Middle frontal gyrus (tissue), 1 donor: ENCODE measurements at regions not wholly inside any gene's neighbourhood (a gene's known extent, or its start where the extent isn't known, plus 50 kb on each side); places are given as distances from the start of the nearest gene placed in this dataset.
"Not testable (repeated sequence)": the region's sequence is repeated elsewhere in the genome, so short reads cannot be mapped to it uniquely, and the experiment has no call there.

Experiments used
- DNase-seq: peaks from one replicate; pipeline ENCODE4 v3.0.0-alpha.2; 2015; ENCODE audit warnings: low spot score; ENCODE audit errors: extremely low spot score

DNA sequence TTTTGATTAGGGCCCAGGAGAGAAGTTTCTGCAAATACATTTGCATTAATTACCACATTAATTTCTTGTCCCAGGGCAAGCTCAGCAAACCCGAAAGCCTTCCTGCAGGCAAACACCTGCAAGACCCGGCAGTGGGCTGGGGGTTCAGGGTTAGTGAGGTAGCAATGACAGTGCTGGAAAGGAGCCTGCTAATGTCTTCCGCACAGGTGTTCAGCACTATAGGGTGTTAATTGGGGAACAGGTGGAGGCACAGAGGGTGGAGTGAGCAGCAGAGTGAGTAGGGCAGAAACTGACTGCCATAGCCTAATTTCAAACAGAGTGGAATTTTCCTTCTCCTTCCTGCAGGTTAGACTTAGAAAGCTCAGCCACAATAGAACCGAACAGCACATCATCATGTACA, 50.9 kb upstream of the UBASH3B start:
- no peak for DNase-seq

- DNase-seq: no peak
Observed at GRCh38 chr11:122601141-122602125, 54.1 kb upstream of the UBASH3B start.

GRCh38 chr11:122600290-122600689, 55.2 kb upstream of the UBASH3B start:
- no peak for DNase-seq

GRCh38 chr11:122599434-122599833, 56.1 kb upstream of the UBASH3B start:
- no peak for DNase-seq

DNA sequence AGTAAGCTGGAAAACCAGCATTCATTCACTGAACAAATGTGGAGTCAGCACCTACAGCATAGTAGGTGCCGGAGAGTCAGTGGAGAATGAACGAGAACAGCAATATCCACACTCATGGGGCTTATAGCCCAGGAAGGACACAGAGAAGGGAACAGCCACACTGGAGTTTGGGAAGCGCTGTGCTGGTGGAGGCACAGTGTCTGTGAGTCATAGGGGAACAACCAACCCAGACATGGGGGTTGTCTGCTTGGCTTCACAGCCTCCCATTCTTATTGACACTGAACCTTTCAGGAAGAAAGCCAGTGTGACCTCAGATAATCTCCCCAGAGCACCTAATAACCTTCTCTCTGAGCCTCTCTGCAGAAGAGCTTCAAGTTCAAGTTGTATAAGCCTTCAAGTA, 56.6 kb upstream of the UBASH3B start:
- no peak for DNase-seq

- no peak for DNase-seq
Observed at GRCh38 chr11:122597511-122597910, 58.0 kb upstream of the UBASH3B start.

DNA sequence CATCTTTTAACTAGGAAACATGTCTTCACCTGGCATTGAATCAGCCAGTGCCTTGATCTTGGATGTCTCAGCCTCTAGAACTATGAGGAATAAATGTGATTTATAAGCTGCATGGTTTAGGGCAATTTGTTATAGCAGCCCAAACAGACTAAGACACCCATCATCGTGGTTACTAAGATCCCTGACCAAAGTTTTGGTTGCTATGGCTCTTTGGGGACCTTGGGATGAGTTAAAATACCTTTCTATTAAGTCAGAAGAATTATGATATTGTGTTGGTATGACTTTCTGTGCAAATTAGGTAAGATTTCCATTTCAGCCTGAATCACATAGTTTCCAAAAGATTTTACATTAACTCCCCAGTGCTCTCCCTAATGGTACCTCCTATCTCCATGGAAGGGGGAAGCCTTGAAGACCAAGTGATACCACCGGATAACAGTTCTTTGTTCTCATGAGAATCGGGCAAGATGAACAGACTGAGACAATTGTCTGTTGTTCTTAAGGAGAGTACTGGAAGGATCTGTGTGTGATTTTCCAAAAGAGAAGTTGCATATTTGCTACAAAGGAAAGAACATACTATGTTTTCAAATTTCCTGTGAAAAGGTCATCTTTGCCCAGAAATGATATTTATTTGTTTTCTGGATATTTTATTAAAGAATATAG, 60.4 kb upstream of the UBASH3B start:
- no peak for DNase-seq

GRCh38 chr11:122593473-122594420, 61.8 kb upstream of the UBASH3B start:
- no peak for DNase-seq

DNA sequence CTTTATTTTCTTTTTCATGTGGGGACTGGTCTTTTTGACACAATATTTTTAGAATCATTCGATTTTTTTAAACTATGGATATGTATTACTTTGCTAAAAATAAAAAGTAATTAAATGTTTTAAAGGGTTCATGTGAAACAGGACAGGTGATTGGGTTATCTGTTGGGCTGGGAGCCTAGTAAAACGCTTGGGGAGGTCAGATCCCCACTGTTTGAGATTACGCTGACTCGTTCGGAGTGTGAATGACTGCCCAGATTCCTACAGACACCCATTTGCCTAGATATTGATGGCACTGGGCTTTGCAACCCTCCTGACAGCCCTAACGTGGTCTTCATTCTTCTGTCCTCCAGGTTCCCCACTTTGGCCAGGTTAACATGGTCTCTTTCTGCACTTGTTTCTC, 62.9 kb upstream of the UBASH3B start:
- no peak for DNase-seq

DNA sequence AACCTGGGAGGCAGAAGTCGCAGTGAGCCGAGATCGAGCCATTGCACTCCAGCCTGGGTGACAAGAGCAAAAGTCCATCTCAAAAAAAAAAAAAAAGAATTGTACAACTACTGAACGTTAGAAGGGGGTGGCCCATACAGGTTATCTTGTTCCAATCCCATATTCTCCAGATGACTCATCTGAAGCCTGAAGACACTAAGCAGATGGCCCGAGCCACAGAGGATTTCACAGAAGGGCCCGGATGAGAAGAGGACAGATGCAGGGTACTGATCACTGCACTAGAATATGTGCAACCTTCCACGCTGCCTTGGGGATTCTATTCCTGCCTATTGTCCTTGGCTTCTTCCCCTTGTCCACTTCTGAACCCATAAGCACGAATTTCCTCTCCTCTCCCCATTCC, 70.9 kb upstream of the UBASH3B start:
- DNase-seq: no peak

- DNase-seq: not testable (repeated sequence)
Observed at GRCh38 chr11:122580071-122580470, 75.5 kb upstream of the UBASH3B start.

GRCh38 chr11:122578171-122578825, 77.2 kb upstream of the UBASH3B start:
- DNase-seq: no peak

GRCh38 chr11:122572592-122572991, 82.9 kb upstream of the UBASH3B start:
- DNase-seq: no peak

DNA sequence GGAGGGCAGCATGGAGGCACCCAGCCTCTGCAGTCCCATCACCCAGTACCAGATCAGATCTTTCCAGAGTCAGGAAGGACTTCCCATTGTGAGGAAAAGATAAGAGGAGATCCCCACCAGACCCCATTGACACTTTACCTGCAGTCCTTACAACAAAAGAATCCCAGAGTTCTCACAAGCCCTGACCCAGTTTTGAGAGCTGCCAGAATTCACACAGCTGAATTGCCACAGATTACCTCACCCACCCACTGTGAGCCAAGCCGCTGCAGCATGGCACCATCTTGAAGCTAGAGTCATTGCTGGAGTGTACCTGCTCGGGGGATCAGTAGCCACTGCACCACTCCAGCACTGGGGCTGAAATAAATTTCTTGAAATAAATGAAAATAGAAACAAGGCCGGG, 91.8 kb upstream of the UBASH3B start:
- no peak for DNase-seq

DNA sequence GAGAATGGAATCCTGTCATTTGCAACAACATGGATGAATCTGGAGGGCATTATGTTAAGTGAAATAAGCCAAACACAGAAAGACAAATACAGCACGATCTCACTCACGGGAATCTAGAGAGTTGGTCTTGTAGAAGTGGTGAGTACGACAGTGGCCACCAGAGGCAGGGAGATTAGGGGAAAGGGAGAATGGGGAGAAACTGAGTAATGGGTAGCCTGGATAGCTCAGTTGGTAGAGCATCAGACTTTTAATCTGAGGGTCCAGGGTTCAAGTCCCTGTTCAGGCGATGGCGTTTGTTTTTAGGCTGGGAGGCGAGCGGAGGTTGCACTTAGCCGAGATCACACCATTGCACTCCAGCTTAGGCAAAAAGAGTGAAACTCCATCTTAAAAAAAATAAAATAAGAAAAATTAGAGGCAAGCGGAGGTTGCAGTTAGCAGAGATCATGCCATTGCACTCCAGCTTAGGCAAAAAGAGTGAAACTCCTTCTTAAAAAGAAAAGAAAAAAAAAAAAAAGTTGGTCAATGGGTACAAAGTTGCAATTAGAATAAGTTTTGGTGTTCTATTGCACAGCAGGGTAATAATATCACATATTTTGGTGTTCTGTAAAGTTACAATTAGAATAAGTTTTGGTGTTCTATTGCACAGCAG, 95.7 kb upstream of the UBASH3B start:
- no peak for DNase-seq

DNA sequence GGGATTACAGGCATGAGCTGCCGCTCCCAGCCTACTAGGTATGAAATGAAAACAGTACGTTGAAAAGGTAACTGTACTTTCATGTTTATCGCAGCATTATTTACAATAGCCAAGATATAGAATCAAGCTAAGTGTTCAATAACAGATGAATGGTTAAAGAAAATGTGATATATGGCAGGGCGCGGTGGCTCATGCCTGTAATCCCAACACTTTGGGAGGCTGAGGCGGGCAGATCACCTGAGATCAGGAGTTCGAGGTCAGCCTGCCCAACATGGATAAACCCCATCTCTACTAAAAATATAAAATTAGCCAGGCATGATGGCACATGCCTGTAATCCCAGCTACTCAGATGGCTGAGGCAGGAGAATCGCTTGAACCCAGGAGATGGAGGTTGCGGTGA, 96.3 kb upstream of the UBASH3B start:
- not testable (repeated sequence) for DNase-seq

- DNase-seq: not testable (repeated sequence)
Observed at GRCh38 chr11:122557163-122557562, 98.4 kb upstream of the UBASH3B start.

DNA sequence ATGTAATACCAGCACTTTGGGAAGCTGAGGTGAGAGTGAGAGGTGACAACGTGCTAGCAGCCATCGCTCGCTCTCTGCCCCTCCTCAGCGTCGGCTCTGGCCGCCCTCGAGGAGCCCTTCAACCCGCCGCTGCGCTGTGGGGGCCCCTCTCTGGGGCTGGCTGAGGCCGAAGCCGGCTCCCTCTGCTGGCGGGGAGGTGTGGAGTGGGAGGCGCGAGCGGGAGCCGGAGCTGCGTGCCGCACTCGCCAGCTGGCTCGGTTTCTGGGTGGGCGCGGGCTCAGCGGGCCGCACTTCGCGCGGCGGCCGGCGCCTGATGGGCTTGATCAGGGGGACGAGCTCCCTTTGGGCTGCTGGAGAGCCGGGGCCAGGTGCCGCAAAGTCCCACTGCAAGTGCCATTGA, 98.9 kb upstream of the UBASH3B start:
- peak; percentile 7 for DNase-seq

- DNase-seq: no peak
Observed at GRCh38 chr11:122538060-122538459, 117.5 kb upstream of the UBASH3B start.

DNA sequence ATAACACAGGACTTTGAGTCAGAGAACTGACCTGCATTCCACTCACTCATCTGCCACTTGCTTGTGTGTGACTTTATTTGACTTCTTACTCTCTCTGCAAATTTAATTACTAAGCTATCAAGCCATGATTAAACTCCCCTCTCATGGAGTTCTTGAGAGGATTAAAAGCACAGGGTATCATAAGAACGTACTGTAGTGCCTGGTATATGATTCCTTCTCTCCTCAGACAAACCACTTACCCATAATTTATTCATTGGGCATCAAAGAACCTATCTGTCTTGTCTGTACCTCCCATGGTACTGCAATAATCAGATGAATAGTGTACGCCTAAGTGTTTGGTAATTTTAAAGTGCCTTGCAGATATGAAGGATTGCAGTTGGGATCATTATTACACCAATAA, 130.6 kb upstream of the UBASH3B start:
- no peak for DNase-seq
